DOHH2 (cell line): ENCODE measurements at regions not wholly inside any gene's neighbourhood (a gene's known extent, or its start where the extent isn't known, plus 50 kb on each side); places are given as distances from the start of the nearest gene placed in this dataset.

Source experiments
- EZH2phosphoT487 ChIP-seq: fragments of 200-600 bp; sonication (generic); IDR thresholded peaks from 2 replicates; pipeline ENCODE4 v1.6.1; 2017; ENCODE audit warnings: borderline replicate concordance, mild to moderate bottlenecking, antibody characterized with exemption, low read length, moderate library complexity, mixed read lengths
- TF ChIP-seq, protein P1 (sequence below): fragments of 200-600 bp; sonication (generic); IDR thresholded peaks from one replicate; pipeline ENCODE4 v1.5.1; 2014; ENCODE audit warnings: antibody characterized with exemption, mild to moderate bottlenecking, low read depth, low read length; ENCODE audit not compliant: poor library complexity, severe bottlenecking

DNA sequence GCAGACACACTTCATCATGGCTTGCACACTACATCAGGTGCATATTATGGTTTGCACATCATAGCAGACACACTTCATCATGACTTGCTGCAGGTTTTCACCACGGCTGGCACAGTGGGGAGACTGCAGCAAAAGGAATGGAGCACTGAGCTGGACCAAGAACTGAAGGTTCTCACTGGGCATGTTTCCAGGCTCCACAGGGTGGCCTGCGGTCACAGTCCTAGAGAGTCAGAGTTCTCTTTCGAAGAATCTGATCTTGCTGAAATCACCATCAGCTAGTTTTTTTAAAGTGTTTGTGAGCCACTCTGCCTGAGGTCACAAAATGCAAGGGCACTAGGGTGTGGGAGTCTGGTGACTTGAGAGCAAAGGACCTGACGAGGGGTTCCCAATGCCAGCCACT lies 140.4 kb upstream of the NPY start:
- TF ChIP-seq, protein P1, sequence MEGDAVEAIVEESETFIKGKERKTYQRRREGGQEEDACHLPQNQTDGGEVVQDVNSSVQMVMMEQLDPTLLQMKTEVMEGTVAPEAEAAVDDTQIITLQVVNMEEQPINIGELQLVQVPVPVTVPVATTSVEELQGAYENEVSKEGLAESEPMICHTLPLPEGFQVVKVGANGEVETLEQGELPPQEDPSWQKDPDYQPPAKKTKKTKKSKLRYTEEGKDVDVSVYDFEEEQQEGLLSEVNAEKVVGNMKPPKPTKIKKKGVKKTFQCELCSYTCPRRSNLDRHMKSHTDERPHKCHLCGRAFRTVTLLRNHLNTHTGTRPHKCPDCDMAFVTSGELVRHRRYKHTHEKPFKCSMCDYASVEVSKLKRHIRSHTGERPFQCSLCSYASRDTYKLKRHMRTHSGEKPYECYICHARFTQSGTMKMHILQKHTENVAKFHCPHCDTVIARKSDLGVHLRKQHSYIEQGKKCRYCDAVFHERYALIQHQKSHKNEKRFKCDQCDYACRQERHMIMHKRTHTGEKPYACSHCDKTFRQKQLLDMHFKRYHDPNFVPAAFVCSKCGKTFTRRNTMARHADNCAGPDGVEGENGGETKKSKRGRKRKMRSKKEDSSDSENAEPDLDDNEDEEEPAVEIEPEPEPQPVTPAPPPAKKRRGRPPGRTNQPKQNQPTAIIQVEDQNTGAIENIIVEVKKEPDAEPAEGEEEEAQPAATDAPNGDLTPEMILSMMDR = no peak
- TF ChIP-seq EZH2phosphoT487 = no peak
